Glomerular visceral epithelial cell (primary cell): ENCODE measurements at regions not wholly inside any gene's neighbourhood (a gene's known extent, or its start where the extent isn't known, plus 50 kb on each side); places are given as distances from the start of the nearest gene placed in this dataset.
"Not testable (repeated sequence)": the region's sequence is repeated elsewhere in the genome, so short reads cannot be mapped to it uniquely, and the experiment has no call there.

Experiments
- DNase-seq: peaks from one replicate; pipeline ENCODE4 v3.0.0-alpha.2; 2016; ENCODE audit errors: extremely low spot score

DNA sequence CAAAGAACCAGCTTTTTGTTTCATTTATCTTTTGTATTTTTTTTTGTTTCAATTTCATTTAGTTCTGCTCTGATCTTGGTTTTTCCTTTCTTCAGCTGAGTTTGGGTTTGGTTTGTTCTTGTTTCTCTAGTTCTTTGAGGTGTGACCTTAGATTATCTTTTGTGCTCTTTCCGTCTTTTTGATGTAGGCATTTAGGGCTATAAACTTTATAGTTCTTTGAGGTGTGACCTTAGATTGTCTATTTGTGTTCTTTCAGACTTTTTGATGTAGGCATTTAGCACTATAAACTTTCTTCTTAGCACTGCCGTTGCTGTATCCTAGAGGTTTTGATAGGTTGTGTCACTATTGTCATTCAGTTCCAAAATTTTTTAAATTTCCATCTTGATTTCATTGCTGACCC is 224.3 kb upstream of the COBL start:
- DNase-seq: not testable (repeated sequence)

DNA sequence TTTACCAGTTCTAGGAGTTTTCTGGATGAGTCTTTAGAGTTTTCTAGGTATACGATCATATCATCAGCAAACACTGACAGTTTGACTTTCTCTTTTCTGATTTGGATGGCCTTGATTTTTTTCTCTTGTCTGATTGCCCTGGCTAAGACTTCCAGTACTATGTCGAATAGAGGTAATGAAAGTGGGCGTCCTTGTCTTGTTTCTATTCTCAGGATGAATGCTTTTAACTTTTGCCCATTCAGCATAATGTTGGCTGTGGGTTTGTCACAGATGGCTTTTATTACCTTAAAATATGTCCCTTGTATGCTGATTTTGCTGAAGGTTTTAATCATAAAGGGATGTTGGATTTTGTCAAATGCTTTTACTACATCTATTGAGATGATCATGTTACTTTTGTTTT is 223.2 kb upstream of the COBL start:
- DNase-seq: no peak

DNA sequence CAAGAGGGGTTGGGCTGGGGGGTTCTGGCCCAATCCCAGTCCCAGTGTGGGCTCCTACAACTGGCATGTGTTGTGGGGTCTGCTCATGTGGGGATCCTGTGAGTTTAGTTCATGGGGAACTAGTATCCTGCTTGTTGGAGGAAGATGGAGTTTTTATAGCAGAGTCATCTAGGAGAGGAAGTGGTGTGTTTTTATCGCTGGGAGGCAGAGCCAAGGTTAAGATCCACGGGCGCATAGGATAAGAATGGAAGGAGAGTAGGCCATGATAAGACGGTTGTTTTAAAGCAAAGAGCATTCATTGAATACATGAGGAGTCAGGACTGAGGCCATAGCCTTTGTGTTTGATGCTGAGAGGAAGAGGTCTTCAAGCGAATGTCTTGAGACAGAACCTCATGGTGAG is 211.6 kb upstream of the COBL start:
- no peak for DNase-seq

DNA sequence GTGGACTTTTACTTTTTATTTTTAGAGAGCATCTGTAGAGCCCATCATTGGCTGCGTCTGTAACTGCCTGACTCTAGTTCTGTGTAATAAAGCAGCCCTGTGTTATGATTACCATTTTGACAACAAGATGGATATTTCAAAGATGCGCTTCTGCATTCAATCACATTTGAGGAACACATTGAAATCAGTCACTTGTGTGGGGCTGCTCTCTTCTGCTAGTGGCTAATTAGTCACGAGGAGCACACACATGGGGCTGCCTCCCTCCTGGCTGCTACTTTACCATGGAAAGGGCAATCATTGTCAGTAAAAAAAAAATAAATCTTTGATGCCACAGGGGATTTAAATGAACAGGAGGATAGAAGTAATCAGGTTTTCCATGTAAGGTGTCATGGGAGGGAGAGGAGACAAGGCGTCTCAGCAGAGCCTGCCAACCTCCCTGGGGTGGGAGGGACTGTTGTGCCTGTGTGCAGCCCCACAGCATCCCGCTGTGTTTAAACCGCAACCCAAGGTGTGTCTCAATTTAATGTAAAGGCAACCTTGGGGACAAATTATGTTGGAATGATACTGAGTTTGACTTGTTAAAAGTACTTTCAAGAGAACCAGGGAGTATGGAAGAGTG is 205.2 kb upstream of the COBL start:
- DNase-seq: no peak

DNA sequence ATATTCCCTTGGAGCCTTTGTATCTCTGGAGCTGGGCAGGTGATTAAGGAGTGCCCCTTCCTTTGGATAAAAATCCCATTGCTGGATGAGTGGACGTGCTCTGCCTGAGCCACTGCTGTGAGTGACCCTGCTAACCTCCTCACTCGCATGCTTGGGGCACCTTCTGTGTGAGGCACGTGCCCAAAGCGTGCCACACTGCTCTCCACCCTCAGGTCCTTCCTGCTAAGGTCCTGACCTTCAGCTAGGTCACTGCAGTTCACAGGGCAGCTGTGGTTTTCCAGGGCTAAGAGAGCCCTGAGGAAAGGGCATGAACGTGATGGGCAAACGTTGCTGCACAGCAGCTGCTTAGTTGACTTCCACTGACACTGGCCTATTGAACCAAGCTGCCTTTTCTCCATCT is 204.4 kb upstream of the COBL start:
- DNase-seq: no peak

DNA sequence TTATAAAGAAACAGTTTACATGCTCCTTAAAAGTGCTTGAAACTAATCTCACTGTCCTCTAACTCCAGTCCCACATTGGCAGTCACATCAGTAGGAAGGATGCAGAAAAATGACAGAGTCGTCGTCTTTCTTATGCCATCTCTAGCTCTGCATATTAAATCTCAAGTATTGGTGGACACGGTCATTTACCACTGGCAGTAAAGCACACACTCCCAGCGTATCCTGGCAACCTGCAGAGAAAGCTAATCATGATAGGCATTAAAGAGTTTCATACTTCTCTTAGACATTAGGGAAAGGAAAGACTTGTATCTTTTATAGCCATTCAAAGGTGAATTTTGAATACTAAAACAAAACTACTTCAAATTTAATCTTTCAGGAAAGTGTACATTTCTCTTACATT is 202.0 kb upstream of the COBL start:
- no peak for DNase-seq

DNA sequence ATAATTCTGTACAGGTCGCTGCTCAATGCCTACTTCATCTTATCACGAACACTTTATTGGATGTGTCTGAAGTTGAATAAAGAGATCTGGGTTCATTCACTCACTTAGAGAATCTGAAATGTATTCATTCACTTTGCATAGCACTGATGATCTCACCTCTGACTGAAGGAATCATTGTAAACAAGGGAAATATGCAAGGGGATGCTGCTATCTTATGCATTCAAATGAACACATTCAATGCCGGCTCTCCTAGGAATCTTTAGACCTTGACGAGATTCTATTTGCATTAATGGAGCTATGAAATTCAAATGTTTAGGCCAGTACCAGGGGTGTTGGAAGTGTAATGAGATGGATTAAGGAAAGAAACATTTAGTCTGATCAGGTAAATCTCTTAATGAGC is 200.6 kb upstream of the COBL start:
- no peak for DNase-seq

DNA sequence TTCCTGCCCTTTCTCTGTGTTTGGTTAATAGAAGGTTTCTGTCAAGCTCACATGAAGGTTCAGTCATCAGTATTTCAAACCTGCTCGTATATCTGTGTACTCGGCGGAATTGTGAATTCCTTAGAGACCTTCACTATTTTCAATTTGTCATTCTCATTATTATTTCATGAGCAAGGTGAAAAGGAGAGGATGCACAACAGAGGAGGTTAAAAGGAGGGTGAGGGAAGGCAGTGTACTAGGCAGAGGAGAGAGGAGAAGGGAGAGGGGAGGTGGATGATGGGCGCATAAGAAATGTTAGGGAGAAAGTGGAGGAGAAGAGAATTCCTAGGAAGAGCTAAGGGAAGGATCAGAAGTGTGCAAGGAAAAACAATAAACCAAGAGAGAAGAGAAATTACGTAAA is 185.0 kb upstream of the COBL start:
- no peak for DNase-seq

DNA sequence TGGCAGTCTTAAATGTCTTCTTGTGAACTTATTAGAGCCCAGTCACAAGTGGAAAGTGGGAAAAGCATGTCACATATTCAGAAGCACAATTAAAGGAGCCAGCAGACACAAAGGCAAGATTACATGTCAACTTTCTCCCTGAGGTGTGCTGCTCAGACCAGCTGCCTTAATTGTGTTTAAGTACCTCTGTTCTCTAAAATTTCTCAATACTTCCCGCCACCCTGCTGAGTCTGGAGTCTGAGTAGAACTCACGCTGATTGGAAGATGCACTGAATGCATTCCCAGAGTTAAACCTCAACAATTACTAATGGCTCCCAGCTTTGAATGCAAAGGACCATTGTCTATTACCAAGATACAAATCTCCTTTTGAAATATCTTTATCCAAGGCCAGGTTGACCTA is 166.4 kb upstream of the COBL start:
- DNase-seq: no peak

DNA sequence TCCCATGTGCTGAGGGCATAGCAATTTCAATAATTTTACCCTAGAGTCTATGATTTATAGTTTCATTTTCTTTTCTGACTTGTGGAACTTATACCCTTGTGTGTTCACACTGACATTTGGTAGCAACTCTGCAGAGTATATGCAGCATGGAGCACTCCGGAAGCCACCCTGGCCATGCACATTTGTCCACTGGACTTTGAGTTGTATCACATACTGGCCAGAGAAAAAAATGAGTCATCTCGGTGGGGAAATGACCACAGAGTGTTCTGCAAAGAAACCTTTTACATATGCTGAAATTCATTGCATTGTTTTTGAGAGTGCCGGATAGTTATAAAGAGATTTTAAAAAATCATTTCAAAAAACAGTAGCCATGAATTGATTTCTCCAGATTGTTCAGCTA is 164.8 kb upstream of the COBL start:
- DNase-seq: no peak

DNA sequence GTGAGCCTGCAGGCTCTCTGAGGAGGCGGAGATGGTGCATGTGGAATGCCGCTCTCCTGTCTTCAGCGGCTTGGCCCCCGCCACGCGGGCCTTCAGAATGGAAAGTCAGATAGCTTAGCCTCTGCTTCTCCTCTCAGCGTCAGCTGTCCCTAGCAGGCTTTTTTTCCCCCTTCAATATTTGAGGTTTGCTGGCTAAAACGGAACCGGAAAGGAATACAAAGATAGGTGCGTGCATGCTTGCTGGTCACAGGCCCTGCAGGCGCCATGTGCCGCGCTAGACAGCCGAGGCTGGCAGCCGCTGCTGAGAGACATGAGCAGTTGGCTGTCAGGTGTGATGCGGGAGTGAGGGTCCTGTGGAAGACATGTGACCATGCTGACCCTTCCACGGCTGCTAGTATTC is 161.2 kb upstream of the COBL start:
- no peak for DNase-seq

DNA sequence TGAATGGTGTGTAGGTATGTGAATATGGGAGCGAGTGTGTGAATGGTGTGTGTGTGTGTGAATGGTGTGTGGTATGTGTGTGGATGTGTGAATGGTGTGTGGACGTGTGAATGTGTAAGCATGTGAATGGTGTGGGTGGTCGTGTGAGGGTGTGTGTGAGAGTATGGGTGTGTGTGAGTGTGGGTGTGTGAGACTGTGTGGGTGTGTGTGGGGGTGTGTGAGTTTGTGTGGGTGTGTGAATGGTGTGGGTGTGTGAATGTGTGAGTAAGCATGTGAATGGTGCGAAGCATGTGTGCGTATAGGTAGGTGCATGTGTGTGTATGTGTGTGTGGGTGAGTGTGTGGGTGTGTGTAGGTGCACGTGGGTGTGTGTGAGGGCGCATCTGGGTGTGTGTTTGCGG is 160.7 kb upstream of the COBL start:
- DNase-seq: no peak

DNA sequence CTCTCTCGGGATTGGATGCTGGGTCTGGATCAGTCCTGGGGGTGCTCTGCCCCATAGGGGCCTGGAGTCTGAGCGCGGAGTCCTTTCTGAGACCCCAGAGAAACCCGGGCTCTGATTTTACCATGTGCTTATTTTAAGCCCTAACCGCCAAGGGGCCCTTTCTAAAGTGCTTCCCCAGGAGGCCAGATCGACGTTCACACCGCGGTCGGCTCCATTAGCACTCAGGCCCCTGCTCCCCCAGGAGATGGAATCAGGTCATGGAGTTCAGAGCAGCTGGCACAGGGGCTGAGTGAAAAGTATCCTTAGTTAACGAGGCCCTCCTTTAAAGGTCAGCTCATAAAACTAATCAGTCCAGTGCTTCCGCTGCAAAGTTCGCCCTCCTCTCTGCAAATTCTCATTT is 159.4 kb upstream of the COBL start:
- no peak for DNase-seq

DNA sequence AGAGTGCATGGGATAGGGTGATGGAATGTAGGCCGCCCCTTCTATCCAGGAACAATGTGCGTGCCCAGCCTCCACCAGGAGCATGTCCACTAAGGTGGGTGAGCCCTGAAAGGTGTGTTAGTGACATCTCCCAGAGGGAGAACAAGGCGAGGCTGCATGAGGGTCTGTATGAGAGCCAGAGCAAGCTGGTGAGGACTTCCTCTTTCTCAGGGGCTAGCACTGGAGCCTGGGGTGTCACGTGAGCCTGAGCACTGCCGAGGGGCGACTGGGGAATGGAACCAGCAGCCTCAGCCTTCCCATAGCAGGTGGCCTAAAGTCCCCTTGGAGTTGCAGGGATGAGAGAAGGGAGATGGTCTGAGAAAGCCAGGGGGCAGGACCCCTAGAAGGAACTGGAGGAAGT is 156.3 kb upstream of the COBL start:
- DNase-seq: no peak

DNA sequence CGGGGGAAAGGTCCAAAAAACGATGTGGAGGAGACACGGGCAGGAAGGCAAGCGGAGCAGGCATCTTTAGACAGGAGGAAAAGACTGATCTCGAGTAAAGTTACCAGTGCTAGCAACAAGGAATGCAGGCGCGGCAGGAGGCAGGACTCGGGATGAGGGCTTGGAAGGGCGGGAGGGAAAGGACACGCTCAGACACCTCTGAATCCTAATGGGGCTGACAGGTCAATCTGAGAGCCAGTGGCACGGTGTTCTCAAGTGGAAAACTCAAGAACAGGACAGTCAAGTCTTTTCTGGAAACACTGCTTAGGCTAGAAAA is 155.3 kb upstream of the COBL start:
- DNase-seq: no peak

DNA sequence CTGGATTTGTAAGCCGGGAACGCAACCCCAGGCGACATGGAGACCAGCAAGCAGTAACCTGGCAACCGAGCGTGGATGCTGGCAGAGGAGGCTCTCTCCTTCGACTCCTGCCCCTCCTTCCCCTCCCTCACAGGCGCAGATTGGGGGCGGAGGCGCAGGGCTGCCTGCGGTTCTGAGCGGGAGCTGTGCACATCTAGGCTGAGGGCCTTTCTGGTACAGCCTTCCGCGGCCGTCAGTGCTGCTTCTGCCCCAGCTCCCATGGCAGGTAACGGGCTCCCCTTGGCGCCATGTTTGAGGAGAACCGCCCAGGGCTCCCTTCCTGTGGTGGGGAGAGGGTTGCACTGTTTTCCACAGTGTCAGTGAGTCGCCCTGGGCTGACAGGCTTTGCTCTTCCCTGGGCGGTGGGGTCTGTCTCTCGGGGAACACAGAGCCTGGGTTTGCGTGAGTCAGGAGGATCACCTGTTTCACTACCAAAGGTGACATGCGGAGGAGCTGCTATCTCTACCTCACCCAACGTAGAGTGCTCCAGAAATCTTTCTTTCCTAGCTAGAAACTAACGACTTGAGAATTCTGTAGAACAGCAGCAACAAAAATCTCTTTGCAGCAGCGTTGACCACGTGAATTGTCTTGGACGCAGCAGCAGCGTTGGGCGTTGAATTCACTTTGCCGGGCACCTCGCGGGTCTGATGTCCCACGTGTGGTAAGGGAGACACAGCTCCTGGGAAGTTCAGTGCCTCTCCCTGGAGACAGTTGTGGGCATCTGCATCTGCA is 154.8 kb upstream of the COBL start:
- DNase-seq: no peak

DNA sequence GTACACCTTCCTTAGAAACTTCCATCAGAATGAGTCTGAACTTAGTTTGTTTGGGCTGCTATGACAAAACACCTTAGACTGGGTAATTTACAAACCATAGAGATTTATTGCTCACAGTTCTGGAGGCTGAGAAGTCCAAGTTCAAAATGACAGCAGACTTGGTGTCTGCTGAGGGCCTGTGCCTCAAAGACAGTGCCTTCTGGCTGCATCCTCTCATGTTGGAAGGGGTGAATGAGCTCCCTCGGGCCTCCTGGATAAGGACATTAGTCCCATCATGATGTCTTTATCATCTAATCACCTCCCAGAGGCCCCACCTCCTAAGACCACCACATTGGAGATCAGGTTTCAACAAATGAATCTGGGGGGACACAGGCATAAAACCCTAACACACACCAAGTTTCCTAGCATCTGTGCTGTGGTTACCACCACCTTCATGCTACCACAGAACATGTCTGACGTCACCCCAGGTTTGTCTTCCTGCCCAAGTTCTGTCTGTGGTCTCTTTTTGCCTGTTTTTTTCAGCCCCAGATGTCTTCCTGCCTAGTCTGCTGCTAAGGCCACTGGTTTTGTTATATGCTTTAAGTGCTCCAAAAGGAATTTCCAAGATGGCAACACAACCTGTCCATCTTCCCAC is 150.9 kb upstream of the COBL start:
- no peak for DNase-seq

DNA sequence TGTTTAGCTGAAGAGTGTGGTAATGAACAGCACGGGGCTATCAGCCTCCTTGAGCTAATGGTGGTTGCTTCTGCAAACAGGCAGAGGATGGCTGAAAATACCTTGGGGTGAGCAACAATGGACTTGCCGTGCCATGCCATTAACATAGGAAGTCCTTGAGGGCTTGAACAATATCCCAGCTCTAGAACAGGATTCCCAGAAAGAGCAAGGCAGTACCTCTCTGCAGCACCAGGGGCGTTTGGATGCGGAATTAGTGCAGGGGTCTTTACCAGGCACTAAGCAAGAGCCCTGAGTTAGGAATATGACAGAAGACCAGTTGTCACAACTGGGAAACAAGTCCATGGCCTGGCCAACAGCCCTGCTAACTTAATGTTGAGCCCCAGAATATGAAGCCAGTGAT is 143.2 kb upstream of the COBL start:
- DNase-seq: no peak

DNA sequence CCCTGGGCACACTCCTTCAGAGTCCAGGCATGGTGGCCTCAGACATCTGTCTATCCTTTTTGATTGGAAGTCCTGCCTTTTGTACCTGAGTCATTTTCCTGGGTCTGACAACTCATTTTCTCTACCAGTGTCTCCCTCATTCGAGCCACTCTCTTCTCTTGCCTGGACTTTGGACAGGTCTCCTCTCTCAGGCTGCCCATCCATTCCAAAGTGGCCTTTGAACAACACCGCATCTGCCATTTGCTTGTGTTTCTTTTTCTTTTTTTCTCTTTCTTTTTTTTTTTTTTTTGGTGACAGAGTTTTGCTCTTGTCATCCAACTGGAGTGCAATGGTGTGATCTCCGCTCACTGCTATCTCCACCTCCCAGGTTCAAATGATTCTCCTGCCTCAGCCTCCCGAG is 142.1 kb upstream of the COBL start:
- no peak for DNase-seq

DNA sequence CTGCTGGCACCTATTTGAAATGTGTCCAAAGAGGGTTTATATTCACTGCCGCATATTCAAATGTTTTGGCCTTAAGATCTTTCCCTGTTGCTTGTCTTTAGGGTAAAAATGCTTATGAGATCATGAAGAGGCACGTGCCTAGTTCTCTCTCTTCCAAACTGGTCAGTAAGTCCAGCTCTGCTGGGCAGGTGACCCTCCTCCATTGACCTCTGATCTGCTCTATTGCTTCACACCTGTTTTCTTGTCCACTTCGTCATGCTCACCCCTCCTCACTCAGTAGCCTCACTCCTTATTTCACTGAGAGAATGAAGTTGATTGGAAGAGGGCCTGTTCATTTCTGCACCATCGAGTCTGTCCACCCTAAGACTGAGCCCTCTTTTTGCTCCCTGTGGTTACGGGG is 140.5 kb upstream of the COBL start:
- DNase-seq: no peak

DNA sequence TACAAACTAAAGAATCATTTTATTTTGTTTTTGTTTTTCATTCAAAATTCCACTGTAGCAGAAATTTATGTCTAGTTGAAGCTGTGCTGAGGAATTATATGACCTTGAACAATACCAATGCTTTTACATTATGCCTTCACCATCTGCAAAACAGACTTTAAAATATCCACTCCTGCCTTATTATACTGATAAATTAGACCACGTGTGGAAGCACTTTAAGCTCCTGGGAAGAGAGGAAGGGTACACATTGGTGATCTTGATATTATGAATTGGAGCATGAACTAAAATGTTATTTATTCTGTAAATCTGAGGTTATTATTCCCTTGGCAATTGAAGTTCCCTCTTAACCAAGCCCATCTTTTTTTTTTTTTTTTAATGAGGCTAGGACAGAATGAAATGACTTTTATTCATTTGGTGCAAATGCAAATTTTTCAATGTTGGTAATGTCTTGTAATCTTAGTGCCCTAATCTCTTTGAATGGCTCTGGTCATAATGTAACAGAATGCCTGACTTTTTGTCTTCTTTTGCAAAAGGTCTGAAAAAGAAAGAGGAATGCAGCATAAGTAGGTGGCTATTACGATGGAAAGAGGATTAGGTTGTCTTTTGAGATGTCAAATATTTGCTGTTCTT is 139.9 kb upstream of the COBL start:
- no peak for DNase-seq

DNA sequence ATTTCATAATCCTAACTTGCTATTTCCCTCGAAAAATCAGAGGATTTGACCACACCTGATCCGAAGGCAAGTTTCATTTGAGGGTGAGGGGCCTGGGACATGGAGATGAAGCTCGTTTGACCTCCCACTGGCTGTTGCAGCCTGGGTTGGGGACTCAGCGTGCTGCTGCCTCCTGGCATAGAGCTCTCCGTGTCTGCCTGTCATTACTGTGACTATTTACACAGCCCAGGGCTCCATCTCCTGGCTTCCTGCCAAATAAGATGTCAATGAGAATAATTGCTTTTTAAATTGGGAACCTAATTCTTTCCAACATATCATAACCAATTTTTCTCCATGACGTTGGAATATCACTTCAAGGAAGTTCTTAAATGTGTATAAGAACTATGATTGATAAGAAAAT is 139.3 kb upstream of the COBL start:
- DNase-seq: no peak

DNA sequence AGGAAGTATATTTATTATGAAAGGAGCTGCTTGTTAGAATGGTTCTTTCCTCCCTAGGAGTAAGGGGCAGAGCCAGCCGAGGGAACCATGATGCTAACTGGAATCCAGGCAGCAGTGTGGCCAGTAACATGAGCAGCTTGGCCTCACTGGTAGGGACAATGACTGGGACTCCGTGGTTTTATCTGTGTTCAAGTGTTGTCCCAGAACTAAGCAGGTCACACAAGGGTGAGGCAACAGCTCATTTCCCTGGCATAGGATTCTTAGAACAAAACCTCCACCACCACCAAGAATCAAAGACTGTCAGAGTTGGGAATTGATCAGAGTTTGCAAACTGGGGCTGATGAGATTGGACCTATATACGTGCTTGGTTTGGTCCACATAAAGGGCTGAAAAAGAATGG is 138.9 kb upstream of the COBL start:
- DNase-seq: no peak
